ENCODE measurements at regions not wholly inside any gene's neighbourhood (a gene's known extent, or its start where the extent isn't known, plus 50 kb on each side); places are given as distances from the start of the nearest gene placed in this dataset.

- no peak for TF ChIP-seq CTCF (conservative IDR thresholded peaks at IDR 0.05)
- no peak for TF ChIP-seq ZFX (IDR thresholded peaks at IDR 0.05)
Observed at GRCh38 chr16:55039931-55040330, 109.3 kb downstream of the IRX5 start.
